ENCODE measurements at regions not wholly inside any gene's neighbourhood (a gene's known extent, or its start where the extent isn't known, plus 50 kb on each side); places are given as distances from the start of the nearest gene placed in this dataset.
A peak's percentile ranks its signal among the peaks of the same experiment; 100 is the strongest.

DNA sequence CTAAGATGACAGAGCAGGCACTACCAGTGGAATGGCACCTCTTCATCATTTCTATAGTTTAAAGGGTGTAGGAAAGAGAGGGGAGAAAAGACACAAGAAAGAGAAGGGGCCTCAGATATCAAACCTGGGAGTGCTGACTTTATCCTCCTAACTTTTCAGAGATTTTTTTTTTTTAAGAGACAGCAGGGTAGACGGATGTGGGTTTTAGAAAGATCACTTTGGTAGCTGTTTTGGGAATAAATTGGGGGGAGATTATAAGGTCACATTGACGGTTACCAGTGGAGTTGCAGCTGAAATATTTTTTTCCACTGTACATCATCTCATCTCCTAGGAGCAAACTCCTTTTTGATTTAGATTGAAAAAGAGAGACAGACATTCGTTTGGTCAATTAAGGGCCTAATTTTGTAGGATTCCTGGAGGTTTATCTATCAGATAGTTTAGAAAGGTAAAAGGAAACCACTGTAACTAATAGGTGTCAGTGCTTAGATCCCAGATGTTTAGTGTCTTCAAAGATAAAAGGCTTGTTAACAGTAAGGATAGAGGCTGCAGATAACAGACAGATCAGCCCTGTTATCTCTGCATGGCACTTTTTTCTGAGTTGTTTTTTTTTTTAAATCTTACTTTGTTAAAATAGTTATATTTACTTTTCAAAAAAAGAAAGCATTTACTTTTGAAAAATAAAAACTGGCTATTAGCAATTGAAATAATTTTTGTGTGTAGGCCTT, 1057.0 kb downstream of the IGSF11 start:
- TF ChIP-seq GATA2 (IDR thresholded peaks at IDR 0.05; ENCODE audit: low read depth, low read length) (no peak; the same call in 1 of the 2 replicates), GATA3 (IDR thresholded peaks at IDR 0.05; ENCODE audit: low read depth, low read length) (peak; percentile 81)
